Lower leg skin (tissue), 3 donors: ENCODE measurements at regions not wholly inside any gene's neighbourhood (a gene's known extent, or its start where the extent isn't known, plus 50 kb on each side); places are given as distances from the start of the nearest gene placed in this dataset.
"Not testable (repeated sequence)": the region's sequence is repeated elsewhere in the genome, so short reads cannot be mapped to it uniquely, and the experiment has no call there.

ENCODE experiments used
- CTCF ChIP-seq, 3 donors: fragments of 450-650 bp; IDR thresholded peaks; one replicate each; pipeline ENCODE4 v1.5.1; 2016; ENCODE audit warnings: antibody characterized with exemption in 3 of 3, mild to moderate bottlenecking in 3 of 3, moderate library complexity in 2 of 3
- POLR2A ChIP-seq, 2 donors: fragments of 450-650 bp; IDR thresholded peaks; one replicate each; pipeline ENCODE4 v1.6.1; 2016 to 2017; ENCODE audit warnings: antibody characterized with exemption in 2 of 2, mild to moderate bottlenecking in 1 of 2, moderate library complexity in 1 of 2

GRCh38 chr9:43112846-43113245 is 929.4 kb downstream of the SPATA31A6 start:
- not testable (repeated sequence) for TF ChIP-seq CTCF, POLR2A (IDR thresholded peaks at IDR 0.05)
